ENCODE measurements at regions not wholly inside any gene's neighbourhood (a gene's known extent, or its start where the extent isn't known, plus 50 kb on each side); places are given as distances from the start of the nearest gene placed in this dataset.

DNA sequence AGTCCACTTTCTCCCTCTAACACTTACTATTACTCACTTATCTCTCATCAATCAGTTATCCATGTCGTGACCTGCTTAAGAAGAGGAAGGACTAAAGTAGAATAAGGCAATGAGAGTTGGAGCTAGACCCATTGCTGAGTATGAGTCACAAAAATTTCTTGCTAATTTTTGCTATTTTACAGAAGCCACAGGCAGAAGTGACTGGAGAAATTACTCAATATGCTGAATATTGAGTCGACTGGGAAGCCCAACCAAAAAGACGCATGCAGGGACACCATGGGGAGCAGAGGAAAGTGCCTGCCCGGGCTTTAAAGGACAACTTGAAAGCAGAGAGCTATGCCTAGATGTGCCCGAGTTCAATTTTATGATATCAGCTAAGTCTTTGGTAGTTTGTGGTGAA lies 115.4 kb upstream of the FOXG1 start:
- dilution Hi-C loops (cut with MboI; ENCODE audit: extremely low pct_ligation_motif_present, low sequenced_read_pairs) = no loop called here
- peaks cover 37% of the 10 kb centered on the region for H3K4me1 ChIP-seq (ENCODE audit: control insufficient read depth, extremely low read depth, insufficient read depth, low read length)
- peak overlapping the region; percentile 64 for H3K27ac ChIP-seq (ENCODE audit: control insufficient read depth, insufficient read depth, low read length)
- FAIRE-seq (no peak), DNase-seq (ENCODE audit: low read depth, low spot score) (peak; percentile 41)
- TF ChIP-seq EZH2 (IDR thresholded peaks at IDR 0.05; ENCODE audit: low read length) = no peak
- TF ChIP-seq, protein P1, sequence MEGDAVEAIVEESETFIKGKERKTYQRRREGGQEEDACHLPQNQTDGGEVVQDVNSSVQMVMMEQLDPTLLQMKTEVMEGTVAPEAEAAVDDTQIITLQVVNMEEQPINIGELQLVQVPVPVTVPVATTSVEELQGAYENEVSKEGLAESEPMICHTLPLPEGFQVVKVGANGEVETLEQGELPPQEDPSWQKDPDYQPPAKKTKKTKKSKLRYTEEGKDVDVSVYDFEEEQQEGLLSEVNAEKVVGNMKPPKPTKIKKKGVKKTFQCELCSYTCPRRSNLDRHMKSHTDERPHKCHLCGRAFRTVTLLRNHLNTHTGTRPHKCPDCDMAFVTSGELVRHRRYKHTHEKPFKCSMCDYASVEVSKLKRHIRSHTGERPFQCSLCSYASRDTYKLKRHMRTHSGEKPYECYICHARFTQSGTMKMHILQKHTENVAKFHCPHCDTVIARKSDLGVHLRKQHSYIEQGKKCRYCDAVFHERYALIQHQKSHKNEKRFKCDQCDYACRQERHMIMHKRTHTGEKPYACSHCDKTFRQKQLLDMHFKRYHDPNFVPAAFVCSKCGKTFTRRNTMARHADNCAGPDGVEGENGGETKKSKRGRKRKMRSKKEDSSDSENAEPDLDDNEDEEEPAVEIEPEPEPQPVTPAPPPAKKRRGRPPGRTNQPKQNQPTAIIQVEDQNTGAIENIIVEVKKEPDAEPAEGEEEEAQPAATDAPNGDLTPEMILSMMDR (optimal IDR thresholded peaks at IDR 0.05 in 1 of 3, IDR thresholded peaks at IDR 0.05 in 1 of 3, conservative IDR thresholded peaks at IDR 0.05 in 1 of 3; ENCODE audit: extremely low read depth in 1 of 3, insufficient read depth in 2 of 3, low read length in 3 of 3) = no peak
- no peaks in the 10 kb centered on the region for H3K79me2 ChIP-seq (ENCODE audit: control insufficient read depth, insufficient read depth, low read length)
- no peaks in the 10 kb centered on the region for H3K36me3 ChIP-seq (ENCODE audit: control insufficient read depth in 2 of 2, extremely low read depth in 1 of 2, insufficient read depth in 2 of 2, low read length in 2 of 2)
- H3K4me3 ChIP-seq (ENCODE audit: control insufficient read depth in 2 of 3, extremely low read depth in 1 of 3, insufficient read depth in 2 of 3, low read depth in 1 of 3, low read length in 3 of 3) = no peak overlapping the region
- no peak overlapping the region for H3K9ac ChIP-seq (ENCODE audit: control insufficient read depth, extremely low read depth, insufficient read depth, low read length)
- no peaks in the 10 kb centered on the region for H4K20me1 ChIP-seq (ENCODE audit: control insufficient read depth, extremely low read depth, insufficient read depth, low read length)
- peak overlapping the region; percentile 56 for H3K4me2 ChIP-seq (ENCODE audit: control insufficient read depth, extremely low read depth, insufficient read depth, low read depth, low read length)
- no peaks in the 10 kb centered on the region for H3K9me1 ChIP-seq (ENCODE audit: control insufficient read depth, extremely low read depth, insufficient read depth, low read length)
- no peaks in the 10 kb centered on the region for H3K27me3 ChIP-seq (ENCODE audit: control insufficient read depth, extremely low read depth, insufficient read depth, low read length)
- no peaks in the 10 kb centered on the region for H3K9me3 ChIP-seq (ENCODE audit: control insufficient read depth, low read depth, low read length)
- H2AFZ ChIP-seq (ENCODE audit: control insufficient read depth, low read length) = peak overlapping the region; percentile 48

DNA sequence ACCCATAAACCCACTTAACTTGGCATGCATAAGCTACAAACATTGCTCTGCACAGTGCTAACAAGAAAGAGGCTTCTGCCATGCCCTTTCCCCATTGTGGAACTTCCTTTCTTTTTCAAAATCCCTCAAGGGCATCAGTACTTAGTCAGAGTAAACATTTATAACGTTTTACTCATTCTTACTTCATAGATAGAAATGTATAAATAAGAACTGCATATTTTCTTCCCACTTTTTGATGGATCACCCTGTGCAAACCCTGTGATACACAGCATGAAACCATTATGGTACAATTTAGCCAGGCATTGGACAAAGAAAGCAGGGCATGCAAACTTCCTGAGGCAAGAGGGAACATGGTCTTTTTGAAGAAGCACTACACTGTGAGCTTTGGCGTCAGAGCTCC lies 113.8 kb upstream of the FOXG1 start:
- peak overlapping the region; percentile 45 for H2AFZ ChIP-seq (ENCODE audit: control insufficient read depth, low read length)
- peak; percentile 41 for DNase-seq (ENCODE audit: low read depth, low spot score)
- no peaks in the 10 kb centered on the region for H3K9me3 ChIP-seq (ENCODE audit: control insufficient read depth, low read depth, low read length)
- peak overlapping the region; percentile 59 for H3K4me2 ChIP-seq (ENCODE audit: control insufficient read depth, extremely low read depth, insufficient read depth, low read depth, low read length)
- no peak for TF ChIP-seq EZH2 (IDR thresholded peaks at IDR 0.05; ENCODE audit: low read length)
- TF ChIP-seq, protein P1 (optimal IDR thresholded peaks at IDR 0.05 in 1 of 3, IDR thresholded peaks at IDR 0.05 in 1 of 3, conservative IDR thresholded peaks at IDR 0.05 in 1 of 3; ENCODE audit: extremely low read depth in 1 of 3, insufficient read depth in 2 of 3, low read length in 3 of 3) = no peak
- H3K27me3 ChIP-seq (ENCODE audit: control insufficient read depth, extremely low read depth, insufficient read depth, low read length) = no peaks in the 10 kb centered on the region
- peak overlapping the region; percentile 57 for H3K9ac ChIP-seq (ENCODE audit: control insufficient read depth, extremely low read depth, insufficient read depth, low read length)
- H3K9me1 ChIP-seq (ENCODE audit: control insufficient read depth, extremely low read depth, insufficient read depth, low read length) = no peaks in the 10 kb centered on the region
- no peak overlapping the region for H3K4me3 ChIP-seq (ENCODE audit: control insufficient read depth in 2 of 3, extremely low read depth in 1 of 3, insufficient read depth in 2 of 3, low read depth in 1 of 3, low read length in 3 of 3)
- peak overlapping the region; percentile 91 for H3K27ac ChIP-seq (ENCODE audit: control insufficient read depth, insufficient read depth, low read length)
- dilution Hi-C loops (cut with MboI; ENCODE audit: extremely low pct_ligation_motif_present, low sequenced_read_pairs) = no loop called here
- no peak for FAIRE-seq
- no peaks in the 10 kb centered on the region for H4K20me1 ChIP-seq (ENCODE audit: control insufficient read depth, extremely low read depth, insufficient read depth, low read length)
- peaks cover 47% of the 10 kb centered on the region for H3K4me1 ChIP-seq (ENCODE audit: control insufficient read depth, extremely low read depth, insufficient read depth, low read length)
- H3K36me3 ChIP-seq (ENCODE audit: control insufficient read depth in 2 of 2, extremely low read depth in 1 of 2, insufficient read depth in 2 of 2, low read length in 2 of 2) = no peaks in the 10 kb centered on the region
- H3K79me2 ChIP-seq (ENCODE audit: control insufficient read depth, insufficient read depth, low read length) = no peaks in the 10 kb centered on the region

All from keratinocyte (primary cell).